HG03139 (cell line): ENCODE measurements at regions not wholly inside any gene's neighbourhood (a gene's known extent, or its start where the extent isn't known, plus 50 kb on each side); places are given as distances from the start of the nearest gene placed in this dataset.
"Not testable (repeated sequence)": the region's sequence is repeated elsewhere in the genome, so short reads cannot be mapped to it uniquely, and the experiment has no call there.

Experiments used
- ATAC-seq: cut with Tn5 transposase; IDR thresholded peaks from one replicate; pipeline ENCODE4 v1.9.1; 2021; ENCODE audit not compliant: unreplicated experiment

GRCh38 chr4:82194329-82194728, 179.5 kb downstream of the HNRNPD start:
- no peak for ATAC-seq

- no peak for ATAC-seq
Measured at GRCh38 chr4:82192017-82192673, 181.6 kb downstream of the HNRNPD start.

- ATAC-seq: no peak
Measured at GRCh38 chr4:82181789-82182188, 192.0 kb downstream of the HNRNPD start.

GRCh38 chr4:82172186-82172585, 201.6 kb downstream of the HNRNPD start:
- no peak for ATAC-seq

GRCh38 chr4:82171531-82172155, 202.1 kb downstream of the HNRNPD start:
- no peak for ATAC-seq

GRCh38 chr4:82149750-82150149, 224.0 kb downstream of the HNRNPD start:
- no peak for ATAC-seq

GRCh38 chr4:82145850-82146249, 227.9 kb downstream of the HNRNPD start:
- ATAC-seq: no peak

- no peak for ATAC-seq
Measured at GRCh38 chr4:82140422-82140821, 233.4 kb downstream of the HNRNPD start.

- ATAC-seq: no peak
Measured at GRCh38 chr4:82139287-82139686, 234.5 kb downstream of the HNRNPD start.

- ATAC-seq: no peak
Measured at GRCh38 chr4:82138374-82138773, 235.4 kb downstream of the HNRNPD start.

GRCh38 chr4:82136161-82136801, 237.5 kb downstream of the HNRNPD start:
- ATAC-seq: no peak

GRCh38 chr4:82128355-82128754, 245.4 kb downstream of the HNRNPD start:
- ATAC-seq: no peak

GRCh38 chr4:82126512-82127040, 247.2 kb downstream of the HNRNPD start:
- ATAC-seq: no peak

GRCh38 chr4:82125787-82126297, 247.9 kb downstream of the HNRNPD start:
- ATAC-seq: no peak

- ATAC-seq: no peak
Measured at GRCh38 chr4:82124932-82125786, 248.6 kb downstream of the HNRNPD start.

- ATAC-seq: no peak
Measured at GRCh38 chr4:82124365-82124764, 249.4 kb downstream of the HNRNPD start.

- no peak for ATAC-seq
Measured at GRCh38 chr4:82123934-82124333, 249.9 kb downstream of the HNRNPD start.

- ATAC-seq: not testable (repeated sequence)
Measured at GRCh38 chr4:82115183-82115582, 258.6 kb downstream of the HNRNPD start.

- ATAC-seq: no peak
Measured at GRCh38 chr4:82108506-82108905, 265.3 kb downstream of the HNRNPD start.

GRCh38 chr4:82104578-82104977, 269.2 kb downstream of the HNRNPD start:
- ATAC-seq: no peak
